Posterior vena cava (tissue), 2 donors: ENCODE measurements at regions not wholly inside any gene's neighbourhood (a gene's known extent, or its start where the extent isn't known, plus 50 kb on each side); places are given as distances from the start of the nearest gene placed in this dataset.
"Not testable (repeated sequence)": the region's sequence is repeated elsewhere in the genome, so short reads cannot be mapped to it uniquely, and the experiment has no call there.

Experiments used
- DNase-seq: peaks from one replicate; pipeline ENCODE4 v3.0.0-alpha.2; 2020; ENCODE audit warnings: low spot score
- intact Hi-C, 2 donors: fragments of 100-400 bp; cut with DNase I; formaldehyde crosslinking; loops; one replicate each; pipeline versions ENCODE4 v1.14.1 to v1.14.2; 2022 to 2023
- donor health status: DM: yes; HTN: yes; CAD: no.
- donor health status: DM: yes; HTN: yes; CAD: no.

DNA sequence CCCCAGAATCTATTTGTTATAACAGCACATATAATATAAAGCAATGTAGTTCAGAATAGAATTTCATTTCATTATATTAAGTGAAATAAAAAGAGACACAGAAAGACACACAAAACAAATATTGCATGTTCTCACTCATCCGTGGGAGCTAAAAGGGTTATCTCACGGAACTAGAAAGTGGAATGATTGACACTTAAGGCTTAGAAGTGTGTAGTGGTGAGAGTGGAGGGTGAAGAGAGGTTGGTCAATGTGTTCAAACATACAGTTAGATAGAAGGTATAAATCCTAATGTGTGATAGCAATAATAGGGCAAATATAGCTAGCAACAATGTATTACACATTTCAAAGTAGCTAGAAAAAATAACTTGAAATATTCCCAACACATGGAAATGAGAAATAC is 1001.7 kb upstream of the TMPRSS15 start:
- intact Hi-C loops: no loop called here
- DNase-seq: no peak

GRCh38 chr21:19420565-19420964 is 1017.0 kb upstream of the TMPRSS15 start:
- DNase-seq: no peak
- intact Hi-C loops: no loop called here

DNA sequence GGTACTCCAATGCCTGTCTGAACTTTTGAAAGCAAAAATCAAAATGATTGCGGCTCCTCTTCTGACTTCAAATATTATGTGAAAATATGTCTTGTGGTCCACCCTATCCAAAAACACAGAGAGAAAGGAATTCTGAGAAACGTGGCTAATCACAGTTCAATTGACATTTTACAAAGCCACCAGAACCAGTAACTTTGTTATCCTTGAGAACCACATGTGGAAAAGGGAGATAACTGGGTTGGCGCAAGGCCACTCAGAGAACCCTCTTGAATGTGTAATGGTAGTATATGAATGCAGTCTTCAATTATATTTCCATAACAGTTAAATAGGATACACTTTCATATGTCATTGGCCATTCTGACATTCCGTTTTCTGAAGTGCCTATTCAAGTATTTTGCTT is 1030.0 kb upstream of the TMPRSS15 start:
- DNase-seq: no peak
- intact Hi-C loops: no loop called here

- intact Hi-C loops: no loop called here
- DNase-seq: no peak
These were observed 1037.4 kb upstream of the TMPRSS15 start for GRCh38 chr21:19440792-19441655.

DNA sequence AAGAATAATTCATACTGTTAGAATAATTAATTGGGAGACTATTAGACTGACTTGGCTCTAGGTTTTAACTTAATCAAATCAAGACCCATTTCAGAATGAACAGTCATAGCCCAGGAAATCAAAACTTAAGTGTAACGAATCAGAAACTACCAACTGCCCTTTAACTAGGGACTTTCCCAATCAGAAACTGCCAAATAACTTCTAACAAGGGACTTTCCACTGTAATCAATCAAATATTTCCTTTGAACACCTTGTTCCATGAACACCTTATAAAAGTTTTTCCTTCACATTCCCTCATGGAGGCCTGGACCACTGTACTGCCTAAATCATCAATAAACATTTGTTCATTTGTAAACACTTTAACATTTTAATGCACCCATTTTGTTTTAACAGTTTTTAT is 1054.7 kb upstream of the TMPRSS15 start:
- intact Hi-C loops: no loop called here
- DNase-seq: no peak

- intact Hi-C loops: no loop called here
- no peak for DNase-seq
These were observed 1058.1 kb upstream of the TMPRSS15 start for GRCh38 chr21:19461481-19462205.

DNA sequence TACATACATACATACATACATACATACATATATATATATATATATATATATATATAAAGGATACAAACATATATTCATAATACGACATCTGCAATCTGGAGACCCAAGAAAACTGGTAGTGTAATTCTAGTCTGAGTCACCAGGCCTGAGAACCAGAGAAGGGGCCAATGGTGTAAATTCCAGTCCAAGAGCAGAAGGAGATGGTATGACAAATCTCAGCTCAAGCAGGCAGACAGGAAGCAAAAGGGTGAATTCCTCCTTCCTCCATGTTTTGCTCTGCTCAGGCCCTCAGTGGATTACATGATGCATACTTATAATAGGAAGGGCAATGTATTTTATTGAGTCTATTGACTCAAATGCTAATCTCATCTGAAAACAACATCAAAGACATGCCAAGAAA is 1060.4 kb upstream of the TMPRSS15 start:
- intact Hi-C loops: no loop called here
- DNase-seq: no peak

GRCh38 chr21:19468991-19469715 is 1065.6 kb upstream of the TMPRSS15 start:
- no peak for DNase-seq
- intact Hi-C loops: no loop called here

DNA sequence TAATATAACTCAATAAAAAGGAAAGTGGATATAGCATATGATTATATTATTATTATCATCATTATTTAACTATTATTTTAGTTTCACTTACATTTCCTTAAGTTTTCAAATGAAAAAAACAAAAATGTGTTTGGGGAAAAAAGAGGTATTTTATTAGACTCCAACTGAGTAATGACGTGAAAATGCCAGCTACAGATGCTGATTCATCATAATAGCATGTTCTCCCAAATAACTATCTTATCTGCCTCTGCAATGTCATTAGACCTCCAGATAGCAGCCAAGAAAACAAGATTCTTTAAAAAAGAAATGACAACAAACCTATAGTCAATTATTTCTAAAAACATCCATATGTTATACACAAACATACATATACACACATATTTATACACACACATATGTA is 1071.9 kb upstream of the TMPRSS15 start:
- intact Hi-C loops: no loop called here
- no peak for DNase-seq

DNA sequence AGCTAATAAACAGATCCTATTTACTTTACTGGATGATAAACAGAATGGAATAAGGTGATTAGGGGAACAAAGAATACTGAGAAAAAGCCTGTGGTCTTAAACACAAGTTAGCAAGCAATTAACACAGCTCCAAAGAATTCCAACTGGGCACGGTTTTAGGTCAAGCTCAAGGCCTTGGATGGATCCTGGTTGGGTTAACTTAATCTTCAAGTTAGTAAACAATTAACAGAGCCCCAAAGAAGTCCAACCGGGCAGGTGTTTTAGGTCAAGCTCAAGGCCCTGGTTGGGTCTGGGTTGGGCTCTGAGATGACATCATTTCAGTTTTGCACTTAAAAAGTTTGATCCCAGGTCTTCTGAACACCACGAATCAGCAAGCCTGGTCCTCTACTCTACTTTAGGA is 1086.3 kb upstream of the TMPRSS15 start:
- intact Hi-C loops: no loop called here
- DNase-seq: no peak

DNA sequence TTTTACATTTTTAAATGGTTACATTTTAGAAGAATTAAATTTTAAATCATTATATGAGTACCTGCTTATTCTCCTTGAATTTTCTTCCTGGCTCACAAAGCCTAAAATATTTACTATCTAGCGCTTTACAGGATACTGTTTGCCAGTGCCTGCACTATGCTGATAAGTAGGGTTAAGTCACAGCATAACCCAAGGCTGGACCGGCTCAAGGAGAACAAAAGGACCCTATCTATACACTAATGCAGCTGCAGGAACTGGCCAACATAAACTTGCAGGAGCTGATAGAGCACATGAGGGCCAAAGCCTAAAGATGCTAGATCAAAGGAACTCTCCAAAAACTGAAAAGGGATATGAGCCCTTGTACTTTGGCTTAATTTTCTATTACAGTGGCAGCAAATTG is 1086.9 kb upstream of the TMPRSS15 start:
- intact Hi-C loops: no loop called here
- no peak for DNase-seq

- DNase-seq, intact Hi-C loops: not testable (repeated sequence)
These were observed 1090.1 kb upstream of the TMPRSS15 start for GRCh38 chr21:19493437-19494241.

DNA sequence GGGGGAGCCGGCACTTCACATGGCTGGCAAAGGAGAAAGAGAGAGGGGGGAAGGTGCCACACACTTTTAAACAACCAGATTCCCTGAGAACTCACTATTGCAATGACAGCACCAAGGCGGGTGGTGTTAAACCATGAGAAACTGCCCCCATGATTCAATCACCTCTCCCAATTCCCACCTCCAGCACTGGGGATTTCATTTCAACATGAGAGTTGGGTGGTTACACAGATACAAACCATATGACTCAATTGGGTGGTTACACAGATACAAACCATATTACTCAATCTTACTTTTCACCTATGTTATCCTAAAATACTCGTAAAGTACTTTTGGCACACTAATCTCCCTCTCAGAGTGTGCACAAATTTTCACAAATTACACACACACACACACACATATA is 1097.5 kb upstream of the TMPRSS15 start:
- intact Hi-C loops: no loop called here
- DNase-seq: no peak

DNA sequence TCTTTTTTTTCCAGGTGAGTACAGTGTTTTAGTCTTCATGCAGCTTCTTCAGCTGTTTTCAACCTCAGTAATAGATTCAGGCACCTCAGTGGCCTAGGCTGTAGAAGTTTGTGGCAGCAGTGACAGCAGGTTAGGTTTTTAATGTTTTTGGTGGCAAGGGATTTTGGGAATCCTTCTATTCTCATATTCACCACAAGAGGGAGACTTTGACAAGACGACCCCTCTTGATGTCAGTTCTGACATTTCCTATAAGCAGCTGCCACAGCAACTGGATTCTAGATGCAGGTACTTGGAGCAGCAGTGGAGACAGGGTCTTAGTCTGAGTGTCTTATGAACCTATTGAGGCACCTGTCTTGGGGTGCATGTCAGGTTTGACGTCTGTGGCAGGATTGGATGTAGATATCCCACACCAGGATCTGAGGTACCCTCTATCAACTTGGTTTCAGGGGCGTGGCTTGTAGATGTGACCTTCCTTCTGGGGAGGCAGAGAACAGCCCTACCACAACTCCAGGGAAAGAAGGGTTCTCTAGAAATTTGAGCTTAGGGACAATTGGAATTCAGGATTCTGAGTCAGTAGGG is 1104.2 kb upstream of the TMPRSS15 start:
- DNase-seq: no peak
- intact Hi-C loops: no loop called here

- no peak for DNase-seq
- intact Hi-C loops: no loop called here
These were observed 1104.9 kb upstream of the TMPRSS15 start for GRCh38 chr21:19508442-19508841.

GRCh38 chr21:19508844-19509243 is 1105.3 kb upstream of the TMPRSS15 start:
- DNase-seq: no peak
- intact Hi-C loops: no loop called here

DNA sequence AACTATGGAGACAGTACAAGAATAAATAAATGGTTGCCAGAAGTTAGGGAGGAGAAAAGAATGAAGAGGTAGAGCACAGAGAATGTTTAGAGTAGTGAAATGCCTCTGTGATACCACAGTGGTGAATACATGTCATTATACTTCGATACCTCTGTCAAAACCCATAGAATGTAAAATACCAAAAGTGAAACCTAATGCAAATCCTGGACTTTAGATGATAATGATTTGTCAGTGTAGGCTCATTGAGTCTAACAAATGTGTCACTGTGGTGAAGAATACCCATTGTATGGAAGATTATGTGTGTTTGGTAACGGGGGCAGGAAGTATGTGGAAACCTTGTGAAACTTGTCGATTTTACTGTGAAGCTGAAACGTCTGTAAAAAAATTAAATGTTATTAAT is 1106.5 kb upstream of the TMPRSS15 start:
- intact Hi-C loops: no loop called here

DNA sequence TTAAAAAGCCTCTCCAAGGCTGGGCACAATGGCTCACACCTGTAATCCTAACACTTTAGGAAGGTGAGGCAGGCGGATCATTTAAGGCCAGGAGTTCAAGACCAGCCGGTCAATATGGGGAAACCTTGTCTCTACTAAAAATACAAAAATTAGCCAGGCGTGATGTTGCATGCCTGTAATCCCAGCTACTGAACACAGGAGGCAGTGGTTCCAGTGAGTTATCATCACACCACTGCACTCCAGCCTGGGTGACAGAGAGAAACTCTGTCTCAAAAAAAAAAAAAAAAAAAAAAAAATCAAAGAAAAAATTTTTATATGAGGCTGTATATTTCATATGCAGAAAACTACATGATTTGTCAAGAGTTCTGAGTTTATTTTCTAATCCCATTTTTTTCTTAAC is 1107.1 kb upstream of the TMPRSS15 start:
- intact Hi-C loops: no loop called here

More for the DNA sequence above, 1106.5 kb upstream of the TMPRSS15 start:
- DNase-seq: no peak

DNA sequence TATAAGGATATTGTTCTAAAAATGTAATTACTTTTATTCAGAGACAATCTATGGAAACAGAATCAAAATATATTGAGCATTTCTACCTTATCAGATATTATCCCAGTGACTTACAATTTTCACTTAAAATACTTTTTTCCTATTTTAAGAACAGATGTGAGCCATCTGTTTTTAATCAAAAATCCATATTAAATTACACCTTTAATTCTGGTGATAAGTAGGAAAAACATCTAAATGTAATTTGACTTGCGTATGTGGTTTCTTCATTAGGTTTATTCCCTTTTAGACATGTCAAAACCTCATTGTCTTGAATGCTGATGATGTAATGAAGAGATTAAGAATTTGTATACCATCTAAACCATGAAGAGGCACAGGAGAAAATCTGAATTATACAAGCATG is 1118.8 kb upstream of the TMPRSS15 start:
- DNase-seq: no peak
- intact Hi-C loops: no loop called here

More for the DNA sequence above, 1107.1 kb upstream of the TMPRSS15 start:
- no peak for DNase-seq
